NOMO-1 treated with DMSO at 0.1 percent for 48 hours (cell line): ENCODE measurements at regions not wholly inside any gene's neighbourhood (a gene's known extent, or its start where the extent isn't known, plus 50 kb on each side); places are given as distances from the start of the nearest gene placed in this dataset.

Experiments
- DNase-seq: peaks from one replicate; lab custom pipeline; 2025; ENCODE audit not compliant: unreplicated experiment; lab: John Stamatoyannopoulos, UW

GRCh38 chr1:194155962-194156361 lies 969.5 kb upstream of the B3GALT2 start:
- DNase-seq, result no peak

GRCh38 chr1:194151056-194151455 lies 964.6 kb upstream of the B3GALT2 start:
- DNase-seq, result peak; percentile 6

- DNase-seq, result no peak
Observed at GRCh38 chr1:194150242-194150641, 963.8 kb upstream of the B3GALT2 start.

DNA sequence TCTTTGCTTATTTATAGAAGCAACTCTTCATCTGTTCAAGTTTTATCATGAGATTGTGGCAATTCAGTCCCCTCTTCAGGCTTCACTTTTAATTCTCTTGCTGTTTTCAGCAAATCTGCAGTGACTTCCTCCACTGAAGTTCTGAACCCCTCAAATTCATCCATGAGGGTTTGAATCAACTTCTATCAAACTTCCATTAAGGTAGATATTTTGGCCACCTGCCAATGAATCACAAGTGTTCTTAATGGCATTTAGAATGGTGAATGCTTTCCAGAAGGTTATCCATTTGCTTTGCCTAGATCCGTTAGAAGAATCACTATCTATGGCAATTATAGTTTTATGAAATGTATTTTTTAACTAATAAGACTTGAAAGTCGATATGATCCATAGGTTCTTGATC lies 946.7 kb upstream of the B3GALT2 start:
- no peak for DNase-seq

DNA sequence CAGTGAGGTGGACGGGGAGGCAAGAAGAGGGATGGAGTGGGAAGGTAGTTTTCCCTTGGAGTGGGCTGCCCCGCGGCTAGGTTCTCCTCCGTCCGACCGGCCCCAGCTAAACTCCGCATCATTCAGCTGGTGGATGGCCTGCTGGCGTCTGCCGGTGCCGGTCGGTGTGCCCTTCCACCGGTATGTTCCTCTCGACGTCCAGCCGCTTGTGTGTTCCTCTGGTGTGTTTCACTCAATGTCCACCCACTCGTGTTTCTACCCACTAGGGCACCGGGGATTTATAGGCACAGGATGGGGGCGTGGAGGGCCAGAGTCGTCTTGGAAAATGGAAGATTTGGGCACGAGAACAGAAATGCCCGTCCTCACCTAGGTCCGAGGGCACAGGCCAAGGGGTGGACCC lies 931.7 kb upstream of the B3GALT2 start:
- DNase-seq, result no peak

GRCh38 chr1:194117582-194117981 lies 931.2 kb upstream of the B3GALT2 start:
- DNase-seq, result no peak

GRCh38 chr1:194114288-194114687 lies 927.9 kb upstream of the B3GALT2 start:
- DNase-seq, result no peak

DNA sequence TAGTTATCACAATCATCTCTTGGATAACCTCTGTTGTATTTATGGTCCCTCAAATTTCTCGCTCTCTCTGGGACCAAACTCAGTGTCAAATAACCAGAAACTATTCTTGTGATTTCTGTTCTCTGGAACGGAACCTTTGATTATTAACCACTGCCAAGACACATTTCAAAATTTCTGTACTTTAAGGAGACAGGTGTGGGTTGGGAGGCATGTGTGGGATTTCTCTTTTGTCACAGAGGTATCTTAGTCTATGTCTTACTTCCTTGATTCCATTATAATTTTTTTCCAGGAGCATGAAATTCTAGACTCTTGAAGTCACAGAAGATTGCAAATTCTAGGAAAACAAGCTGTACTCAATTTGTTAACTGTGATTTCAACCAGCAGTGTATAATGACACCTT lies 919.0 kb upstream of the B3GALT2 start:
- no peak for DNase-seq

DNA sequence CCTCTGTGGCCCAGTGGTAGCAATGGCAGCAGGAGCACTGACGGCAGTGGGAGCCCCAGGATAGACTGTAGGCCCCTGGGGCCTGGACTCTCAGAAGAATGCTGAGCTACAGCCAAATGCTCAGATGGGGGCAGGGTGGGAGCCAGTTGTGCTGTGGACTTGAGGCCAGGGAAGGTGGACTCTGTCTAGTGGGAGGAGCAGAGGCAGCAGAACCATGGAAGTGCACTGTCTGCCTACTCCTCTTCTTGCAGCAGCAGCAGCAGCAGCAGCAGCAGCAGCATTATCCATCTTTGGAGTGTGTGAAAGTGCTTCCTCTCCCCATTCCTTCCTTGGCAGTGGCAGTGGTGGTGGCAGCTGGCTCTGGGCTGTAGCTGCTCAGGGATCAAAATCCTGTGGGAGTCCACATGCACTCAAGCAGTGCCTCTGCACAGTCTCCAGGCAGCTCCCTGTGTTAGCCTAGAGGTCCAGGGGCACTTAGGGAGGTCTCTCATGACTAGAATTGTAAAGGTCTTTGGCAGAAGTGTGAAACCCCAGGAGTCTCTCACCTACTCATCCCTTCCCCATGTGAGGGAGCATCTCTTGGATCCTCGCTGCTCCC lies 917.9 kb upstream of the B3GALT2 start:
- no peak for DNase-seq

DNA sequence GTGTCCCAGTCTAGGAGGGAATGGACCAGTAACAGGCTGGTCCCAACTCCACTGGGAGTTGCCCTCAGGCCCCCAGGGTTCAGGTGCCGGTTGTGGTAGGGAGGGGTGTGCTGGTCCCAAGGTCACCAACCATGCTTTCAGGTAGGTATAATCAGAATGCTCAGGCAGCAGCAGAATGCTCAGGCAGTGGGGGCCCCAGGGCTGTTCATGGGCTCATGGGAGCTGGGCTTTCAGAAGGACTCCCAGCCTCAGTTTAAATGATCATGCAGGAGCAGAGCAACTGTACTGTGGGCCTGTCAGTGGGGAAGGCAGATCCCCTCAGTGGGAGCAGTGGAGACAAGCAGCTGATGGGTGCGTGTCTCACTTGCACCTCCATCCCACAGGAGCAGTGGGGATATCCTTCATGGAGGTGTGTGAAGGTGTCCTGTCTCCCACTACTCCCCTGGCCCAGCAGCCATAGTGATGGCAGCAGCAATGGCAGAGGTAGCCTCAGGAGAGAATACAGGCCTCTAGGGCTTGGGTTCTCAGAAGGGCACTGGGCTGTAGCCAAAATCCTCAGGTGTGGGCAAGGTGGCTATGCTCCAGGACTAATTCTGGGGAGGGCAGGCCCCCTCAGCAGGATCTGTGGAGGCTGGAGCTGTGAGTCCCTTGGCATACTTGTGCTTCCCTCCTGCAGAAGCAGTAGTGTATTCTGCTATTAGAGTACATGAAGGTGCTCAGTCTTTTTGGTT lies 917.3 kb upstream of the B3GALT2 start:
- no peak for DNase-seq

- no peak for DNase-seq
Observed at GRCh38 chr1:194103101-194103500, 916.7 kb upstream of the B3GALT2 start.

DNA sequence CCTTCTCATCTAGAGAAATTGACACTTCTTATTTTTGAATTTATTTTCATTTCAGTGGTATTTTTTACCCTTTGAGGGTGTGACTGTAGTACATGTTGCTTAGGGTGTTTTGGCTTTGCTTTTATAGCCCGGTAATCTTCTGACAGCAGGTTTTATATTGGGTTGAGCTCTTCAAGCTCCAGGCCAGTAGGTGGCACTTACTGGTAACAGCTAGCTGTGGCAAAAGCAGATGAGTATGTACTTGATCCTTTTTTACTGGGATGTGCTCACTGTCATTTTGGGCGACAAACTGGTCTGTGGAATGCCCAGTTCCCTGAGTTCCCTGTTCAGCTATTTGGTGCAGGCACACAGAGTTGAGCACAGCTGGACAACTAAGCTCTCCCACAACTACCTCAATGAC lies 916.2 kb upstream of the B3GALT2 start:
- DNase-seq, result no peak

GRCh38 chr1:194084755-194085154 lies 898.3 kb upstream of the B3GALT2 start:
- DNase-seq, result no peak

GRCh38 chr1:194081444-194081843 lies 895.0 kb upstream of the B3GALT2 start:
- no peak for DNase-seq

DNA sequence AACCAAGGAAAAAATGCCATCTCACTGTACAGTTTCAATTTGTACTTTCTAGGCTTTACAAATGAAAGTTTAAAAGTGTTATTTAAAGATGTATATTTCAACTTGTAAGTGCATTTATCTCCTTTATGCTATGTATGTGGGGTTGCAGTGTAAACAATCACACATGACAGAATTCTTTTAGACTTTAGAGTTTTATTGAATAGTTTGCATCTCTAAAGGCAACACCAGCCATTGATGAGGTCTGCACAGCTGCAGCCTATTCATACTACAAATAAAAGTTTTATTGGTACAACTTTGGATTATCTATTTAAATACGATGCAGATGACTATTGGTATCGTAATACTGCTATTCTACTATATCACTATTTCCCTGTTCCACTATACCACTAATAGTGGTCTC lies 894.4 kb upstream of the B3GALT2 start:
- DNase-seq, result no peak

DNA sequence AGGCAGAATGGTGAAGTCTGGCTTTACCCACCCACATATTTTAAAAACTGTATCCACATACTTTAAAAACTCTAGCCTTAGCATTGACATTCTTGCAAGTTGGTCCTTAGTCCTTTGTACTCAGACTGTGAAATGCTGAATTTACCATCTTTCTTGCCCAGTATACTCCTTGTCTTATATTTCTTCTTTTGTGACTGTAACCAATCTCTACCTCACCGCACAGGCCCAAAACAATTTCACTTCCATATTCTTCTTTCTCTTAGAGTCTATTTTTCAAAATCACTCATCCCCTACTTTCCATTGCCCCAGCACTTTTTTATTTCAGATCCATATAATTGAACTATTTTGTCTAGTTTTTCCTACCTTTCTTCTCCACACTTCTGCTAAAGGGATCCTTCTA lies 892.4 kb upstream of the B3GALT2 start:
- no peak for DNase-seq

DNA sequence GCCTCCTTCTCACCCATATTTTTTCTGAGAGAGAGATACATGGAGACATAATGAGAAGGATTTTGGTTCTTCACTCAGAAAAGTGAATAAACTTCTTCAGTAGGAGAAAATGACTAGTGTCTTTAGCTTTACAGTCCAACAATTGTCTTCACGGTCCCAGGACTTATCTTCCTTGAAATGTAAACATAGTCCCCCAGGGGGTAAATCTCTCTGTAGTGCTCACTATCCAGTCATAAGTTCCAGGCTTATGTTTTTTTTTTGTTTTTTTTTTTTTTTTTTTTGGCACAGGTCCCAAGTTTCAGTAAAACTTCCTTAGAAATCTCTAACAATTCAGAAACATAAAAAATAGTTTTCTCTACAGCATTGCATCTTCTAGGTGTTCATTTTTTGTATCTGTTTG lies 890.2 kb upstream of the B3GALT2 start:
- no peak for DNase-seq

DNA sequence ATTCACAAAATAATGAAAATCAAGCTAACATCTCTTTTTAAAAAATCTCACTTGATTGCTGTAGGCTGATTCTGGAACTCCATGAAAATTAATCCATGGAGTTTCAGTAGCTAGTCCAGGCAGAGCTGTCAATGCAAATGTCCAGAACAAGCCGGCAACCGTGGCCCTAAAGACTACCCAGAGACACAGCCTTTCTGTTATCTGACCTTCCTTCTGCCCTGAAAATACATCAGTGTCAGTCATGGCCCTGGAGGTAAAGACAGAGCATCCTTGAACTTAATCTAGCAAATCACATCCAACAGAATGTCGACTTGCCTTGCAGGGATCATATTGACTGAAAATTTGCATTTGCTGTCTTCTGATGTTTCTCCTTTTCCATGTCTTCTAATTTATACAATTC lies 887.4 kb upstream of the B3GALT2 start:
- DNase-seq, result no peak

- DNase-seq, result no peak
Observed at GRCh38 chr1:194071205-194071604, 884.8 kb upstream of the B3GALT2 start.

GRCh38 chr1:194069831-194070218 lies 883.4 kb upstream of the B3GALT2 start:
- DNase-seq, result no peak

- DNase-seq, result peak; percentile 34
Observed at GRCh38 chr1:194069168-194069830, 882.9 kb upstream of the B3GALT2 start.

DNA sequence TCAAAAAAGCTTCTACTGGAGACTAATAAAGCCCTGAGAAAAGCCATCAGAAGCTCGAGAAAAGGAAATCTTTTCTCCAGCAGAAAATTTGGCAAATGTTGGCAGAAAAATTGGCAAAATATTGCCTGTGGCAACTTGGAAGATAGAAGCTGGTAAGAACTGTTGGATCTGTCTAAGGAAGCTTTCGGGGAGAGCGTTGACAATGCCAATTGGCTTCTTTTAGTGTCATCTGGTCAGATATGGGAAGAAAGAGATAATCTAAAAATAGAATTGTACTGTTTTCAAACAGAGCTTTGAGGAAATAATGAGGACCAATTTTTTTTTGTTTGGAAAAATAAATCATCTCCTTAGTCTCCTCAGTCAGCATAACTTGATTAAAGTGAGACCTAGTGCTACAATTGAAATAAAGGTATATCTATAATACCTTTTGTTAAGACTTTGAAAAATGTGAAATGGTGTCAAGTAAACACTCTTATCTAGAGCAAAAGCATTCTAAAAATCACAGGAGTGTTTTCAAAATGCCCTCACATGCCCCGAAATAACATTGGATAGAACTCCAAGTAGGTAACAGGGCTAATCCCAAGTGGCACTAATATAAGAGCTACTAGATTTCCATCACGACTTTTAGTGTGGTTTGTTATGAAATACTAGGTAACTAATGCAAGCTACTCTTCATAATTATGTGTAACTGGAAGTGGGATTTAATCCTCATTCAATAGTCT lies 882.2 kb upstream of the B3GALT2 start:
- DNase-seq, result no peak
